GM18520 (cell line): ENCODE measurements at regions not wholly inside any gene's neighbourhood (a gene's known extent, or its start where the extent isn't known, plus 50 kb on each side); places are given as distances from the start of the nearest gene placed in this dataset.

Source experiments
- ATAC-seq: cut with Tn5 transposase; IDR thresholded peaks from one replicate; pipeline ENCODE4 v1.9.1; 2021; ENCODE audit not compliant: unreplicated experiment

DNA sequence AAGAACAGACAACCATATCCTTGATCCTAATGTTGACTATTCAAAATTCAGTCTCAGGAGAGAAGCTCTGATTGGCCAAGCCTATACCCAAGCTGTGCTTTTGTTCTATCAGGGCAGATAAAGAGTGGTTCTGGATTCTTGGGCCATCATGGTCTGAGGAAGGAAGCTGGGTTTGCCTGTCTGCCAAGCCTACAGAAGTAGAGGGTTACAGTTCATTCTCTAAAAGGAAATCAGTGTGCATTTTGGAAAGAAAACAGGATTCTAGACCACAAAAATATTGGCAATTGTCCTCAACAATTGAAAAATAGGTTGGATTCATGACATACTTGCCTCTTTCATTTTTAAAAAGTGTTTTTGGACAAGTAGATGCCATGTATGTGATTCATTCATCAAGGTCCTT is 145.4 kb upstream of the BMP2 start:
- ATAC-seq = no peak

DNA sequence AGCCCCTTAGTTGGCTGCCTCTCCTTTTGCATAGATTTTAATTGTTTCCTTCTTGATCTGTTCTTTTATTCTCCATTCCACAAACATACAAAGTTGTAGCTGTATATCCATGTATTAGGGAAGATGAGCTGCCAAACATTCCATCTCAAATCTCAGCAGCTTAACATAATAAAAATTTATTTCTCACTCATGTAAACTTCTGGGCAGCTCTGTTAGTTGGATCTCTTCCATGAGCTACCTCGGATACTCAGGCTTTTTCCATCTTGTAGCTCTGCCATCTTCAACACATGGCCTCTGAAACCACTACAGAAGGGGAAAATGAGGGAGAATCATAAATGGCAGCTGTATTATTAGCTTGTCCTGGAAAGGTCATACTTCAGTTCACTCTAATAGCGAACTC is 149.4 kb upstream of the BMP2 start:
- no peak for ATAC-seq

- no peak for ATAC-seq
Measured at GRCh38 chr20:6616421-6616820, 151.1 kb upstream of the BMP2 start.

DNA sequence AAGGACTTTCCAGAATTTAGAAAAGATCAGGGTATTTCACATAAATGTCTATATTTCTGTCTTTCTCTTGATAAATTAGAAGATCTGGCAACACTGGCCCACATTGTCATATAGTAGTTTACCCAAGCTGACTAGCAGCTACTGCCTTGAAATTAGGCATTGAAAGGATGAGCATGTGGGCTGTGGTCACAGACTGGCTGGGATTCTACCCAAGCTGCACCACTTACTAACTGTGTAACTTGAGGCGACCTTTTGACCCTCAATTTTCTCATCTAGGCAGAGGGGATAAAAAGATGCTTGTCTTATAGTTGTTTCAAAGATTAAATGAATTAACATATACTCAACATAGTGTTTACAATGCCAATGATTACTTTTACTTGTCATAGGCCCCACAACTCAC is 152.7 kb upstream of the BMP2 start:
- no peak for ATAC-seq

DNA sequence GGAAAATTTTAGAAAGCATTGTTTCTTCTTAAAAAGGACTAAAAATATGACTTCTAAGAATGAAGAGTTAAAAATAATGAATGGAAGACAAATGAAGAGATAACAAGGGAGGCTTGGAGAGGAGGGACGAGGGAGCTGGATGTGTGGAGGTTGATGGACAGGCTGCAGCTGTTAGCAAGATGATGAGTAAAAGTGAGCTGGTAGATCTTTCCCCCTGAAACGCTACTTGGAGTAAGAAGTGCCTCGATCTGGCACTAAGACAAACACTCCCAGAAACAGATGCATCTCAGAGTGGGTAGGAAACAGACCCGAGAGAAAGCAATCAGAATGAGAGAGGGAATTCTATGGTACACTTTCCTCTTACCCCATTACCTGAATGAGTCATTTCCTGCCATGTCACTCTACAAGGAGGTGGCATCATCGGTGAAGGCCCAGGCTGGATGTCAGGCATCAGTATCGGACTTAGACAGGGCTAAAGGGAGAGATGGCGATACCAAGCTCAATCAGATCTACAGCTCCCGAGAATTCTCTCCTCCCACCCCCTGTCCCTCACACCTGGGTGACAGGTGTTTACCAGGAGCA is 154.1 kb upstream of the BMP2 start:
- ATAC-seq = peak; percentile 43

DNA sequence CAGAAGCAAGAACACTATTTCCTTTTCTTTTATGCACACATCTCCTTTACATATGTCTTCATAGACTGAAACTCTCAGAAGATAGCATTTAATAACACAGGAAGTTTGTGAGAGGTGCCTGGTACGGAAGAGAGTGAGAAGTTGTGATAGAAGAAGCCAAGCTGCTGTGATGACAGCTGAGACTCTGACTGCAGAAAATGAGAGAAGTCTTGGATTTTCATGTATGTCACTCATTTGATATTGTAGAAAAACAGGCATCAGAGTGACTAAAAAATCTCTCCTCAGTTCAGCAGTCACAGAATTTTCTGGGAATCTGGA is 154.9 kb upstream of the BMP2 start:
- no peak for ATAC-seq

- ATAC-seq = no peak
Measured at GRCh38 chr20:6611911-6612605, 155.4 kb upstream of the BMP2 start.

GRCh38 chr20:6606651-6607050 is 160.8 kb upstream of the BMP2 start:
- no peak for ATAC-seq

DNA sequence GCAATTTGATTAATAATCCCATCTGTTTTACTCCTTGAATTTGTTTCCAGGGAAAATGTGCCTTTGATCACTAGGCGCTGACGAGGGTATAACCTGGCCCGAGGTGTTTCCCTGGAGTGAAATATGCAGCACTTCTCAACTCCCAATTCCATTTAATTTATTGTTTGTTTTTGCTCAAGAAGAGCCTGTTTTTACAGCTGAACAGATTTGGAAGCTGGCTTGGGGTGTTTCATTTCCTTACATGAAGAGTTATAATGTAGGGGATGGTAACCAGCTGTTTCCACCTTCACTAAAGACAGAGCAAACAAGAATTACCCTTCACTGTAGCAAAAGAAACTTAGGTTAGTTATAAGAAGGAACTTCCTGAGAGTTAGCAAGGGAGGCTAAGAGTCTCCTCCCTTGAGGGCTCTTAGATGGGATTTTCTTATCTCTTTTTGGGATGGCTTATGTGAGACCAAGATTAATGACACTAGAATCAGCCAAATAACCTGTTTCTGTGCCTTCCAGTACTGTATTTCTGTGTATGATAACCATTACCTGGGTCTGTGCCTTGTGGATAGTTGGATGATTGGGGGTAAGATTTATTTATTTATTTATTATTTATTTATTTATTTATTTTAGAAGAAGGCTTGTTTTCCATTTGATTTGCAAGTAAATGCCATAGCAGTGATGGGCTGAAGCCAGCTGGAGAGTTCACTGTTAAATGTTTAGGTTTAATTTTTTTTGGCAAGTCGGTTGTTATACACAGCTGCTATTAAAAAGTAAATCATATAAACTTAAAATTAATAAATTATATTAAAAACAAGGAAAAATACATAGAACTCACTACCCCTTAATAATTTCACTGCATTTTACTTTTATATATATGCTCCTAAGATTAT is 162.2 kb upstream of the BMP2 start:
- no peak for ATAC-seq

GRCh38 chr20:6604179-6604578 is 163.3 kb upstream of the BMP2 start:
- no peak for ATAC-seq

GRCh38 chr20:6599876-6600735 is 167.4 kb upstream of the BMP2 start:
- no peak for ATAC-seq

DNA sequence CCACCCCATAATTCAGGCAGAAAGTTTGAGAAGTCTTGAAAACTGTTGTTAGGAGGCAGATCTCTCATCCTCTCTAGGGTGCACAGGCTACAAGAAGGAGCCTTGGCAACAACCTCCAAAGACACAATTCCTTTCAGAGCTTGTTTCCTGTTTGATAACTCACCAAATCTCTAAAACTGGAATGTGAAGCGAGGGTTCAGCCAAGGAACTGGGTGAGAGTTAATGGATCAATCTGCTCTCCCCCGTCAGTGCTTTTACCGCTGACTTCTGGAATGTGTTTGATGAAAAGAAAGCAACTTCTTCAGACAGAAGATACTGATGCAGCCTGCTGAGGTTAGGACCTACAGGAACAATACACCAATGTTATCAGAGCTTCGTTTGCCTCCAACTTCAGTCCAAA is 171.8 kb upstream of the BMP2 start:
- ATAC-seq = no peak

GRCh38 chr20:6590891-6591637 is 176.4 kb upstream of the BMP2 start:
- ATAC-seq = no peak

GRCh38 chr20:6588296-6588695 is 179.2 kb upstream of the BMP2 start:
- ATAC-seq = no peak

GRCh38 chr20:6583134-6583738 is 184.2 kb upstream of the BMP2 start:
- peak; percentile 53 for ATAC-seq

DNA sequence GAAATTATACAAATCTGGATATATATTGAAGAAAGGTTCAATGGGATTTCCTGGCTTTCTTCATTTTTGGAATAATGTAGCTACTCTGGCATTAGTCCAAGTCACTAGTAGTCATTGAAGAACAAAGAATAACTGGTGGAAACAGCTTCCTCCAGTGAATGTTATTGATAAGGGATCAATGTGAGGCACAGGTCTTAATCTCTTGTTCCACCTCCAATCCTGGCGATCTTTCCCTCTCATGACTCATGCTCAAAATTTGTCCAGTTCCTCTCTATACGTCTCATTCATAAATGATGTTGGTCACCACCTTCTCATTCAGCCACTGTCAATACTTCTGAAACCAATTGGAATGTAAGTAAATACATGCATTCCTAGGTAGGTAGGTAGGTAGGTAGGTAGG is 185.0 kb upstream of the BMP2 start:
- no peak for ATAC-seq

- no peak for ATAC-seq
Measured at GRCh38 chr20:6580486-6580885, 187.0 kb upstream of the BMP2 start.

- no peak for ATAC-seq
Measured at GRCh38 chr20:6579824-6580223, 187.7 kb upstream of the BMP2 start.

DNA sequence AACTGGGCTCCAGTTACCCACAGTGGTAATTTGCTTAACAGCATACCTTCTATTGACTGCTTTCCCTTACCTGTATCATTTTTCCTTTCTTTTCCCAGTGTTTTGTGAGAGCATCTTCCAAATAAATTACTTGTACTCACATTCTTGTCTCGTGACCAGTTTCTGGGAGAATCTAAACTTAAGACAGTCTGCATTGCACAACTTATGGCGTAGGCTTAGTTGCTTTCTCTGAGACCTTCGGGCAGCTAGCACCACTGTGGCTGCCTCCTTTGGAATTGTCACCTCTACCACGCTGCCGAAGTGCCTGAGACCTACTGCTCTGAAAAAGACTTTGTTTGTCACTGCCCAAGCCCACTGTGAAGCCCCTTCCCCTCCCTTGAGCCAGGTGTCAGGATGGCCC is 188.1 kb upstream of the BMP2 start:
- no peak for ATAC-seq

DNA sequence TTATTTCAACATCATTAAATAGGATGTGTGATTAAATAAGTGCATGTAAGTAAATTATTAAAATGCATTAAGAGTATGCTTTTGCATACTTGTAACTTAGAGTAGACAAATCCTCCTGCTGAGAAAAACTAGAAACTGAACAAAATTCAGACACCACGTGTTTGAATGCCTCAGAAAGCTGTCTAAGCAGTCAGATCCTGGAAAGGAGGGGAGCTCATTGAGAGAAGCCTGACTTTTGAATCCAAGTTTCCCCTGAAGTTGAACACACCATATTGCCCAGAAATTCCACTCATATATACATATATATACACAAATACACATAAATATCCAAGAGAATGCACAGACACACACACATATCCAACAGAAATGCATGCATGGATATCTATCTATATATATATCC is 190.0 kb upstream of the BMP2 start:
- ATAC-seq = no peak
